Mesenteric fat pad (tissue), 1 donor: ENCODE measurements at regions not wholly inside any gene's neighbourhood (a gene's known extent, or its start where the extent isn't known, plus 50 kb on each side); places are given as distances from the start of the nearest gene placed in this dataset.

Experiments used
- DNase-seq: peaks from one replicate; pipeline ENCODE4 v3.0.0-alpha.2; 2020; ENCODE audit warnings: low spot score
- donor health status: DM: yes; HTN: yes; CAD: no.

GRCh38 chr20:41951615-41952014 lies 333.4 kb upstream of the CHD6 start:
- no peak for DNase-seq

- no peak for DNase-seq
These were observed 321.5 kb upstream of the CHD6 start for GRCh38 chr20:41939659-41940058.

DNA sequence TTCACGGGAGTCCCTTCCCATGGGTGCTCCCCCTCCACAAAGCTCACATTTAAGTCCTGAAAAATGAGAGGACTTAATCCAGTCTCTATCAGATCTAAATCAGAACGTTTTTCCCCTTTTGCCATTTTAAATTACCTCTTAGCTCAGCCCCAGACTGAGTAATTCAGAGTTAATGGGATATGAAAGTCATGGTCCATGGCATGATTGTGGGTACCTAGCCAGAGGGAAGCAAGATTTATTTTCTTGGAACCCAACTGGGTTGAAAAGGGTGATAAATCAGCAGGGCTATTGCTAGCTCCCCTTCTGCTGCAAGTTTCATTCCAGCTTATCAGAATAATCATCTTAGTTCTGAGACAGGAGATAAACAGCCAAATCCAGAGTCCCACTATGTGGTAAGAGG lies 320.2 kb upstream of the CHD6 start:
- DNase-seq, result no peak

GRCh38 chr20:41935259-41935791 lies 317.1 kb upstream of the CHD6 start:
- DNase-seq, result no peak

DNA sequence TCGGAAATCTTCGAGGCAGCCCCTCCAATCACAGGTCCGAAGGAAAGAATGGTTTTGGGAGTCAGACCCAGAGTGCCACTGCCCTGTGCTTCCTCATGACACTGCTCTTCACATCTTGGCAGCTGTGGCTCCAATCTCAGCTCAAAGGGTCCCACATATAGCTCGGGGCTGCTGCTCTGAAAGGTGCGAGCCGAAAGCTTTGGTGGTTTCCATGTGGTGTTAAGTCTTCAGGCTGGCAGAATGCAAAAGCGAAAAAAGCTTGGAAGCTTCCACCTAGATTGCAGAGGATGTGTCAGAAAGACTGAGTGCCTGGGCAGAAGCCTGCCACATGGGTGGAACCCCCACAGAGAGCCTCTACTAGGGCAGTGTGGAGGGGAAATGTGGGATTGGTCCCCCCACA lies 314.3 kb upstream of the CHD6 start:
- no peak for DNase-seq

- DNase-seq, result no peak
These were observed 309.5 kb upstream of the CHD6 start for GRCh38 chr20:41927655-41928054.

- no peak for DNase-seq
These were observed 309.0 kb upstream of the CHD6 start for GRCh38 chr20:41927189-41927588.

DNA sequence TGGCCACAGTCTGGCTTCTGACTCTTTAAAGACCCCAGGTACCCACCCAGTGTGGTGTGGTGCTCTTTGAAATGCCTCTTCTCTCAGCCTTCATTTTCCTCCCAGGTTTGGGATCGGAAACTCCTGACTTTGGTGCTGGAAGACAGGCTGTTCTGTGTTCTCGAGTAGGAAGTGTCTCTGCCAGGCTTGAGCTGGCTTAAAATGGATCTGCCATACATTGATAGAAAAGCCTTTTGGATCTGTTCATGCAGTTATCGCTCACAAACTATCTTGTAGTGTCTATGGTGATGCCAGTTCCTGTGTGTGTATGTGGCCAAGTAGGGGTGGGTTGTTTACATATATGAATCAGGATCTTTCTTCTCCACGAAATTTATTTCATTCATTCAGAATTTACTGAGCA lies 307.3 kb upstream of the CHD6 start:
- no peak for DNase-seq

DNA sequence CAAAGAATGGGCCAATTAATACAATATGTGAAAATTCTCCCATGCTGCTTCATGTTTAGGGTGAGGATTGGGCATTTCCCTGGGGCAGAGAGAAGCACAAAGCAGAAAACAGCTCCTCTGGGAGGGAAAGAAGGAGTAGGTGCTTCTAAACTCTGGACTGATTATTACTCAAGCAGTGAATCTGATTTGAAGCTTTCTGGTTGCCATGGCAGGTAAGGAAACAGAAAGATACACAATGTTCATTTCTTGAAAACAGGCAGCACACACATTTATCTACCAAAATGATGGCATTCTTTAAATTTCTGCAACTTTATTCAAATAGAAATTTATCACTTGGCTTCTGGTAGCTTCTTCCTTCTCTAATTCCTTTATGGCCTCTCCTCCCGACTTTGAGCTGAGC lies 305.4 kb upstream of the CHD6 start:
- no peak for DNase-seq

- no peak for DNase-seq
These were observed 295.0 kb upstream of the CHD6 start for GRCh38 chr20:41913146-41913545.

DNA sequence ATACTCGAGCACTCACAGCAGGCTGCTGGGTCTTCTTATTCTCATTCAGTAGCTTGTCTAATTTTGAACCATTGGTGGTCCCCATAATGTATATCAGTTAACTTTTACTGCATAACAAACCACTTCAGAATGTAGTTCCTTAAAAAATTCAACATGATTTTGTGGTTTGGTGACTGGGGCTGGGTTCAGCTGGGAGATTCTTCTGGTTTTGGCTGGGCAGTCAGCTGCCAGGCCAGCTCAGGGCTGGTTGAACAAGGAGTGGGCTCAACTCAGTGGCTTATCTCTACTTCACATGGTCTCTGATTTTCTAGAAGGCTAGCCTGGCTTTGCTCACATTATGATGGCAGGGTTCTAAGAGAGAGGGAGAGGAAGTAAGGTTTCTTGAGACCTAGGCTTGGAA lies 292.4 kb upstream of the CHD6 start:
- no peak for DNase-seq

GRCh38 chr20:41905199-41905598 lies 287.0 kb upstream of the CHD6 start:
- no peak for DNase-seq

GRCh38 chr20:41903586-41903985 lies 285.4 kb upstream of the CHD6 start:
- no peak for DNase-seq

- no peak for DNase-seq
These were observed 284.2 kb upstream of the CHD6 start for GRCh38 chr20:41902346-41902745.

GRCh38 chr20:41900201-41900691 lies 282.1 kb upstream of the CHD6 start:
- DNase-seq, result no peak

DNA sequence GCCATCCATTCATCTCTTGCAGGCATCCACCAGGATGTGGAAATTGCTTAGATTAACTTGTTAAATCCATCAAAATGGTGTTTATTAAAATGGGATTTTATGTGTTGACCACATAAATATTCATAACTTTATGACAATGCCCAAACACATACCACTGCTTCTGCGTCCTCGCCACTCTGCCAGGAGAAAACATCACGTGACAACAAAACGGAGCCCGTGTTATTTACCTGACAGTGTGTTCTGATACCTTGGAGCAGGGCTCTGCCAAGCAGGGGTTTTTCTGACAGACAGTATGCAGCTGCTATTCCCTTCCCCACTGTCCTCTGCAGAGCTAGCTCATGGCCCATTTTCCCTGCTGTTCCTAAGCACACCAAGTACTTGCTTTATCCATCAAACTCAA lies 279.5 kb upstream of the CHD6 start:
- DNase-seq, result no peak

- DNase-seq, result no peak
These were observed 277.3 kb upstream of the CHD6 start for GRCh38 chr20:41895241-41896032.

DNA sequence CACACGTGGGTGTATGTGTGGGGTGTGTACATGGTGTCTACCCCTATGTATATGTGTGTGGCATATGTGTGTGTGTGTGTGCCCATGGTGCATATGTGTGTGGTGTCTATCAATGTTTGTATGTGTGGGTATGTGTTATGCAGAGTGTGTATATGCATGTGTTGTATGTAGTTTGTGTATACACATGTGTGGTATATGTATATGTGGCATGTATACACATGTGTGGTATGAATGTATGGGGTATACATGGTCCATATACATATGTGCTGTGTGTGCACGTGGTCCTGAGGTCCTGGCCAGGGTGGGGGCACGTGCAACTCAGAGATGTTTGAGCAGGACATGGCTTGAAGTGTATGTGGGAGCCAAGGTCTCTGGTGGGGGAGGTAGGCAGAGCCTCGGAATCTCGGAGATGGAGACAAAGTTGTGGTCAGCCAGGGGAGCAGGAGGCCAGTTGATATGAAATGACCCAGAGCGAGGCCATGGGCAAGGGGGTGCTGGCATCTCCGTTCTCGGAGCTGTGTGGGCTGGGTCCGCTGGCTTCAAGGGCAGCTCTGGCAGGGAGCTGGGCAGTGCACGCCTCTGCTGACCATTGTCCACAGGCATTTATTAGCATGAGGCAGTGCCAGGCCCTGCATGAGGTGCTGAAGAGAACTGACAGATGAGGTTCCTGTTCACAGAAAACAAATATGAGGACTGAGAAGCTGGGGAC lies 276.2 kb upstream of the CHD6 start:
- no peak for DNase-seq

GRCh38 chr20:41892031-41892430 lies 273.9 kb upstream of the CHD6 start:
- no peak for DNase-seq

DNA sequence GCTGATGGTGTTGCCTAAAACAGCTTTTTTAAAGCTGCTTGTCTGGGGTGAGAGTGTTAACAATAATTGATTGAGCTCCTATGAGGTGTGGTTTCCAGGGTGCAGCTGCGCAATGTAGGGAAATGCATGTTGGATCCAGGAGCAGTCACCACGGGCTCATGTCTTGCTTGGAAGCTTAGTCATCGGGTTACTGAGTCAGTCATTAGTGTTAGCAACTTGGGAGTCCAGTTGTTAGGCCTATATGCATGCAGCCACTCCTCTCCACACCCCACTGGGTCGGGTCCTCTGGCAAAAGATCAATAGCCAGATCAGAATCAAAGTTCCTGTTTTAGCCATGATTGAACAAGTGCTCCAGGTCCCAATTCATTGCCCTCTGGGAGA lies 271.7 kb upstream of the CHD6 start:
- DNase-seq, result no peak

- DNase-seq, result no peak
These were observed 271.1 kb upstream of the CHD6 start for GRCh38 chr20:41889126-41889843.

DNA sequence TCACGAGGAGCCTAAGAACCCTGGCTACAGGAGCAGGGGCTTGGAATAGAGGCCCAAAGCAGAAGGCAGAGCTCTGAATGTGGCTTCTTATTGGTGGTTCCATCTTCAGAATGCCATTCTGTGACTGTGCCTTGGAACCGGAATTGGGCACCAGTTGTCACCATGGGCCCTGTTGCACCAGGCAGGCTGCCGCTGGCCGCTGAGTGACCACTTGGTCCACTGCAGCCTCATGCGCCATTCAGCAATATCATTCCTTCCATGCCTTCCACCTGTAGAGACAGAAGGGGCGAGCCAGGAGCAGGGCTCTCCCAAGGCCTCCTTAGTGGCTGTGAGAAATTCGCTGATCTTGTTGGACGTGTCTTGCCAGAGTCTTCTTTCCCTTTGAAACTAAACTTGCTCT lies 270.3 kb upstream of the CHD6 start:
- DNase-seq, result no peak
